HUES48 (cell line): ENCODE measurements at regions not wholly inside any gene's neighbourhood (a gene's known extent, or its start where the extent isn't known, plus 50 kb on each side); places are given as distances from the start of the nearest gene placed in this dataset.

Experiments used
- H3K27ac ChIP-seq: one replicate; pipeline ENCODE4 v1.7.0; 2013; ENCODE audit warnings: low read depth, low read length, inconsistent platforms
- H3K27me3 ChIP-seq: 2 replicates; pipeline ENCODE4 v1.6.1; 2013; ENCODE audit warnings: mild to moderate bottlenecking, low read length; ENCODE audit not compliant: control insufficient read depth, insufficient read depth
- H3K36me3 ChIP-seq: 2 replicates; pipeline ENCODE4 v1.6.1; 2013; ENCODE audit warnings: low read length; ENCODE audit not compliant: control insufficient read depth, insufficient read depth
- H3K4me1 ChIP-seq: 2 replicates; pipeline ENCODE4 v1.6.1; 2013; ENCODE audit warnings: mild to moderate bottlenecking, low read length; ENCODE audit not compliant: control insufficient read depth, insufficient read depth
- H3K4me3 ChIP-seq: 2 replicates; pipeline ENCODE4 v1.5.1; 2013; ENCODE audit warnings: mild to moderate bottlenecking, low read depth, low read length
- H3K9ac ChIP-seq: 2 replicates; pipeline ENCODE4 v1.6.1; 2013; ENCODE audit warnings: mild to moderate bottlenecking, low read depth, low read length, moderate library complexity
- H3K9me3 ChIP-seq: 2 replicates; pipeline ENCODE4 v1.6.1; 2013; ENCODE audit warnings: low read length; ENCODE audit not compliant: control insufficient read depth, insufficient read depth

- H3K27ac ChIP-seq, result no peak overlapping the region
- H3K36me3 ChIP-seq, result no peaks in the 10 kb centered on the region
- H3K4me3 ChIP-seq, result no peak overlapping the region
- H3K4me1 ChIP-seq, result 0 out of 2 replicates have a peak, but pooled peaks cover 2% of the 10 kb centered on the region
- no peak overlapping the region for H3K9ac ChIP-seq
- H3K27me3 ChIP-seq, result no peaks in the 10 kb centered on the region
- no peaks in the 10 kb centered on the region for H3K9me3 ChIP-seq
Observed at GRCh38 chr3:35529337-35529736, 110.0 kb upstream of the ARPP21 start.

GRCh38 chr3:35537265-35537664 lies 102.1 kb upstream of the ARPP21 start:
- Histone ChIP-seq H3K4me1 (no peaks in the 10 kb centered on the region), H3K4me3 (no peak overlapping the region), H3K36me3 (no peaks in the 10 kb centered on the region), H3K9ac (no peak overlapping the region), H3K27ac (no peak overlapping the region), H3K9me3 (no peaks in the 10 kb centered on the region), H3K27me3 (no peaks in the 10 kb centered on the region)

- no peak overlapping the region for H3K27ac ChIP-seq
- H3K4me3 ChIP-seq, result no peak overlapping the region
- H3K4me1 ChIP-seq, result no peaks in the 10 kb centered on the region
- no peak overlapping the region for H3K9ac ChIP-seq
- H3K27me3 ChIP-seq, result no peaks in the 10 kb centered on the region
- H3K9me3 ChIP-seq, result no peaks in the 10 kb centered on the region
- no peaks in the 10 kb centered on the region for H3K36me3 ChIP-seq
Observed at GRCh38 chr3:35544976-35545375, 94.3 kb upstream of the ARPP21 start.

- Histone ChIP-seq H3K9ac (no peak overlapping the region), H3K27ac (no peak overlapping the region), H3K4me1 (no peaks in the 10 kb centered on the region), H3K27me3 (no peaks in the 10 kb centered on the region), H3K36me3 (no peaks in the 10 kb centered on the region), H3K9me3 (no peaks in the 10 kb centered on the region), H3K4me3 (no peak overlapping the region)
Observed at GRCh38 chr3:35549690-35550089, 89.6 kb upstream of the ARPP21 start.

- no peaks in the 10 kb centered on the region for H3K9me3 ChIP-seq
- H3K27me3 ChIP-seq, result no peaks in the 10 kb centered on the region
- H3K9ac ChIP-seq, result no peak overlapping the region
- no peak overlapping the region for H3K4me3 ChIP-seq
- H3K4me1 ChIP-seq, result no peaks in the 10 kb centered on the region
- H3K36me3 ChIP-seq, result no peaks in the 10 kb centered on the region
- no peak overlapping the region for H3K27ac ChIP-seq
Observed at GRCh38 chr3:35562141-35562540, 77.2 kb upstream of the ARPP21 start.

- Histone ChIP-seq H3K9ac (no peak overlapping the region), H3K4me3 (no peak overlapping the region), H3K4me1 (no peaks in the 10 kb centered on the region), H3K27ac (no peak overlapping the region), H3K9me3 (no peaks in the 10 kb centered on the region), H3K27me3 (no peaks in the 10 kb centered on the region), H3K36me3 (no peaks in the 10 kb centered on the region)
Observed at GRCh38 chr3:35565048-35565447, 74.3 kb upstream of the ARPP21 start.
